Epithelial cell of esophagus (primary cell): ENCODE measurements at regions not wholly inside any gene's neighbourhood (a gene's known extent, or its start where the extent isn't known, plus 50 kb on each side); places are given as distances from the start of the nearest gene placed in this dataset.

Experiments
- DNase-seq: peaks from one replicate; pipeline ENCODE4 v3.0.0; 2010; ENCODE audit warnings: low read depth
- H3K4me3 ChIP-seq: 2 replicates; pipeline ENCODE4 v1.5.1; 2011; ENCODE audit warnings: mild to moderate bottlenecking, low read length, control low read depth
- TF ChIP-seq, protein P1 (sequence below): IDR thresholded peaks from 2 replicates; pipeline ENCODE4 v1.5.1; 2011; ENCODE audit warnings: low read depth, mild to moderate bottlenecking, low read length, control low read depth, inconsistent platforms; ENCODE audit not compliant: insufficient read depth; ENCODE audit errors: missing control alignments

- no peak overlapping the region for H3K4me3 ChIP-seq
- TF ChIP-seq, protein P1, sequence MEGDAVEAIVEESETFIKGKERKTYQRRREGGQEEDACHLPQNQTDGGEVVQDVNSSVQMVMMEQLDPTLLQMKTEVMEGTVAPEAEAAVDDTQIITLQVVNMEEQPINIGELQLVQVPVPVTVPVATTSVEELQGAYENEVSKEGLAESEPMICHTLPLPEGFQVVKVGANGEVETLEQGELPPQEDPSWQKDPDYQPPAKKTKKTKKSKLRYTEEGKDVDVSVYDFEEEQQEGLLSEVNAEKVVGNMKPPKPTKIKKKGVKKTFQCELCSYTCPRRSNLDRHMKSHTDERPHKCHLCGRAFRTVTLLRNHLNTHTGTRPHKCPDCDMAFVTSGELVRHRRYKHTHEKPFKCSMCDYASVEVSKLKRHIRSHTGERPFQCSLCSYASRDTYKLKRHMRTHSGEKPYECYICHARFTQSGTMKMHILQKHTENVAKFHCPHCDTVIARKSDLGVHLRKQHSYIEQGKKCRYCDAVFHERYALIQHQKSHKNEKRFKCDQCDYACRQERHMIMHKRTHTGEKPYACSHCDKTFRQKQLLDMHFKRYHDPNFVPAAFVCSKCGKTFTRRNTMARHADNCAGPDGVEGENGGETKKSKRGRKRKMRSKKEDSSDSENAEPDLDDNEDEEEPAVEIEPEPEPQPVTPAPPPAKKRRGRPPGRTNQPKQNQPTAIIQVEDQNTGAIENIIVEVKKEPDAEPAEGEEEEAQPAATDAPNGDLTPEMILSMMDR = no peak
- no peak for DNase-seq
Measured at GRCh38 chr7:45253368-45253767, 95.8 kb downstream of the RAMP3 start.

DNA sequence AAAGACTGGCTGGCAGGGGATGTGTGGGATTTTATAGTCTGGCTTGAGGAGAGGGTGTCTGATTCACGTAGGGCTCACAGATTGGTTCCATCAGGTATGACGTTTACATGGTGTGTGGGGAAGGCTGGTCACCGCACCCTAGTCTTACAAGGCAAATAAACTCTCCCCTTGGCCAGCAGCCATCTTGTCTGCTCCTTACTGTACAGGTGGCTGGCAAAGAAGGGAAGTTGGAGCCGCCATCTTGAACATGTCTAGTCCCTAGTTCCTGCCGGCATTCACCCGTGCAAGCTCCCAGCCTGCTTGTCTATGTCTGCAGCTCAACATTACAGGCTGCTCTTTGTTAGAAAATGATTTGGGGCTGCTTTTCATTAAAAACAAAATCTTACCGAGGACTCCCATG is 97.6 kb downstream of the RAMP3 start:
- TF ChIP-seq, protein P1 = no peak
- H3K4me3 ChIP-seq = no peak overlapping the region
- no peak for DNase-seq

- TF ChIP-seq, protein P1 = no peak
- no peak for DNase-seq
- no peak overlapping the region for H3K4me3 ChIP-seq
Measured at GRCh38 chr7:45256309-45256708, 98.7 kb downstream of the RAMP3 start.

GRCh38 chr7:45256775-45257174 is 99.2 kb downstream of the RAMP3 start:
- TF ChIP-seq, protein P1 = no peak
- no peak overlapping the region for H3K4me3 ChIP-seq
- no peak for DNase-seq

DNA sequence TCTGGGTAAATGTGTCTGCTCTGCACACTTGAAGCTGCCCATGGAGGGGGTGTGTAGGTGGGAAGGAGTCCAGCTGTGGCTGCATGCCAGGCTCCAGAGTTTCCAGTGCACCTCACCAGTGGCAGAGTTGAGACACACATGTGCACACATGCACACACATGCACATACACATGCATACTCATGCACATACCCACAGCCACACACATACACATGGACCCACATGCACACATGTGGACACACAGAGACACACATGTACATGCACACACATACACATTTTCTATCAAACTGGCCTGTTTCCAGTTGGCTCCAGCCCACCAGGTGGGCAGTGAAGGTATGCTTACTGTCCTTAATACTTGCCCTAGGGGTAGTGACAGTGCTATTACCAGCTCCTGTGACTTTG is 99.7 kb downstream of the RAMP3 start:
- H3K4me3 ChIP-seq = no peak overlapping the region
- TF ChIP-seq, protein P1 = no peak
- DNase-seq = no peak

- no peak overlapping the region for H3K4me3 ChIP-seq
- TF ChIP-seq, protein P1 = no peak
- no peak for DNase-seq
Measured at GRCh38 chr7:45258533-45259226, 101.1 kb downstream of the RAMP3 start.

DNA sequence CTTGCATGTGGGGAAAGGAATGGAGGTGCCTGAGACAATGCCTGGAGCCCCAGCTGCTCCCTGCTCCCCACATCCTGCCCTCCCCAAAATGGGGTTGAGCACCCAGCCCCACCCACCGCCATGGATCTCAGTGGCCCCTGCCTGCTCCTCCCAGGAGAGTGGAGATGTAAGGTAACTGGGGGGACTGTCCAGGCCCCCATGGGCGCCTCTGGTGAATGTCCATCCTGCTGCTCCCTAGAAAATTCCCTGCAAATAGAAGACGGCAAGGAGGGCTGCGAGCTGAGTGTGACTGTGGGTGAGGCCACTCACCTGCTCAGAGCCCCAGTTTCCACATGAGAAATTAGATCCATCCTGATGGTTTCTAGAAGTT is 101.6 kb downstream of the RAMP3 start:
- H3K4me3 ChIP-seq = no peak overlapping the region
- TF ChIP-seq, protein P1 = no peak
- no peak for DNase-seq
